ENCODE measurements at regions not wholly inside any gene's neighbourhood (a gene's known extent, or its start where the extent isn't known, plus 50 kb on each side); places are given as distances from the start of the nearest gene placed in this dataset.

DNA sequence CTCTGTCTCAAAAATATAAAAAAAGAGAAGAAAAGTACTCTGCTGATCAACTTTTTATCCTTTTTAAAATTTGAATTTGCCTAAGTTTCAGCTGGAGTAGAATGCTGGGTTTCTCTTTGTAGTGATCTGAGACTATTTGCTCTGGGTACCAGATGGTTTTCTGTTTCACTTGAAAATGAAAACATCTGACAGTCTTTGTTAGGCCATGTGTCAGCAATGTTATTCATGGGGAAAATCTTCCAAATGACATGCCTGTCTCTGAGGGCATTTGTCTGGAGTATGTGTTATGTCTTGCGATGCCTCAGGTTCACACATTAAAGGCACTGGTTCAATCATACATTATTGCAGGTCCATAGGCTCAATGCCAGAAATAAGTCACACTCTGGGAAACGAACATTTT, 175.3 kb upstream of the TMEM229A start:
- TF ChIP-seq, protein P1, sequence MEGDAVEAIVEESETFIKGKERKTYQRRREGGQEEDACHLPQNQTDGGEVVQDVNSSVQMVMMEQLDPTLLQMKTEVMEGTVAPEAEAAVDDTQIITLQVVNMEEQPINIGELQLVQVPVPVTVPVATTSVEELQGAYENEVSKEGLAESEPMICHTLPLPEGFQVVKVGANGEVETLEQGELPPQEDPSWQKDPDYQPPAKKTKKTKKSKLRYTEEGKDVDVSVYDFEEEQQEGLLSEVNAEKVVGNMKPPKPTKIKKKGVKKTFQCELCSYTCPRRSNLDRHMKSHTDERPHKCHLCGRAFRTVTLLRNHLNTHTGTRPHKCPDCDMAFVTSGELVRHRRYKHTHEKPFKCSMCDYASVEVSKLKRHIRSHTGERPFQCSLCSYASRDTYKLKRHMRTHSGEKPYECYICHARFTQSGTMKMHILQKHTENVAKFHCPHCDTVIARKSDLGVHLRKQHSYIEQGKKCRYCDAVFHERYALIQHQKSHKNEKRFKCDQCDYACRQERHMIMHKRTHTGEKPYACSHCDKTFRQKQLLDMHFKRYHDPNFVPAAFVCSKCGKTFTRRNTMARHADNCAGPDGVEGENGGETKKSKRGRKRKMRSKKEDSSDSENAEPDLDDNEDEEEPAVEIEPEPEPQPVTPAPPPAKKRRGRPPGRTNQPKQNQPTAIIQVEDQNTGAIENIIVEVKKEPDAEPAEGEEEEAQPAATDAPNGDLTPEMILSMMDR (IDR thresholded peaks at IDR 0.05) = no peak
- TF ChIP-seq EZH2phosphoT487 (IDR thresholded peaks at IDR 0.05) (no peak), EZH2 (IDR thresholded peaks at IDR 0.05) (no peak)
